GM19240 (cell line): ENCODE measurements at regions not wholly inside any gene's neighbourhood (a gene's known extent, or its start where the extent isn't known, plus 50 kb on each side); places are given as distances from the start of the nearest gene placed in this dataset.
"Not testable (repeated sequence)": the region's sequence is repeated elsewhere in the genome, so short reads cannot be mapped to it uniquely, and the experiment has no call there.

Experiments used
- DNase-seq: peaks from one replicate; pipeline ENCODE4 v3.0.0; 2011; ENCODE audit warnings: low spot score; ENCODE audit not compliant: insufficient read length

- DNase-seq, result no peak
These were observed 57.7 kb downstream of the SOX3 start for GRCh38 chrX:140447150-140447549.

- DNase-seq, result no peak
These were observed 64.0 kb downstream of the SOX3 start for GRCh38 chrX:140440876-140441275.

GRCh38 chrX:140439476-140439875 is 65.4 kb downstream of the SOX3 start:
- no peak for DNase-seq

GRCh38 chrX:140434347-140434746 is 70.5 kb downstream of the SOX3 start:
- no peak for DNase-seq

GRCh38 chrX:140433582-140433981 is 71.3 kb downstream of the SOX3 start:
- no peak for DNase-seq

GRCh38 chrX:140432346-140433175 is 72.3 kb downstream of the SOX3 start:
- DNase-seq, result no peak

- no peak for DNase-seq
These were observed 73.3 kb downstream of the SOX3 start for GRCh38 chrX:140431521-140431920.

GRCh38 chrX:140425712-140426395 is 79.0 kb downstream of the SOX3 start:
- no peak for DNase-seq

- no peak for DNase-seq
These were observed 82.4 kb downstream of the SOX3 start for GRCh38 chrX:140422501-140422900.

- DNase-seq, result not testable (repeated sequence)
These were observed 102.7 kb downstream of the SOX3 start for GRCh38 chrX:140402131-140402530.

- not testable (repeated sequence) for DNase-seq
These were observed 108.5 kb downstream of the SOX3 start for GRCh38 chrX:140396326-140396725.

- DNase-seq, result no peak
These were observed 111.4 kb downstream of the SOX3 start for GRCh38 chrX:140393507-140393906.

- DNase-seq, result no peak
These were observed 113.6 kb downstream of the SOX3 start for GRCh38 chrX:140391313-140391712.

- no peak for DNase-seq
These were observed 115.5 kb downstream of the SOX3 start for GRCh38 chrX:140389331-140389730.

GRCh38 chrX:140362861-140363260 is 142.0 kb downstream of the SOX3 start:
- DNase-seq, result no peak

- DNase-seq, result no peak
These were observed 143.9 kb downstream of the SOX3 start for GRCh38 chrX:140360924-140361323.

GRCh38 chrX:140360284-140360683 is 144.6 kb downstream of the SOX3 start:
- no peak for DNase-seq

- DNase-seq, result no peak
These were observed 148.9 kb downstream of the SOX3 start for GRCh38 chrX:140355922-140356321.

- DNase-seq, result no peak
These were observed 149.4 kb downstream of the SOX3 start for GRCh38 chrX:140355429-140355828.

- no peak for DNase-seq
These were observed 150.3 kb downstream of the SOX3 start for GRCh38 chrX:140354431-140355120.

- no peak for DNase-seq
These were observed 158.1 kb downstream of the SOX3 start for GRCh38 chrX:140346729-140347128.

GRCh38 chrX:140343226-140343868 is 161.5 kb downstream of the SOX3 start:
- DNase-seq, result no peak
